ENCODE measurements at regions not wholly inside any gene's neighbourhood (a gene's known extent, or its start where the extent isn't known, plus 50 kb on each side); places are given as distances from the start of the nearest gene placed in this dataset.

- no peak for TF ChIP-seq CTCF (IDR thresholded peaks at IDR 0.05; ENCODE audit: low read length)
- no peak for TF ChIP-seq EZH2 (optimal IDR thresholded peaks at IDR 0.05; ENCODE audit: low read depth, low read length)
- no peak for TF ChIP-seq EZH2phosphoT487 (IDR thresholded peaks at IDR 0.05; ENCODE audit: low read length)
Measured at GRCh38 chr22:49638788-49639187, 188.9 kb downstream of the BRD1 start.

Measured in MM.1S (cell line).